Ishikawa (cell line): ENCODE measurements at regions not wholly inside any gene's neighbourhood (a gene's known extent, or its start where the extent isn't known, plus 50 kb on each side); places are given as distances from the start of the nearest gene placed in this dataset.

Experiments used
- CEBPB ChIP-seq: IDR thresholded peaks from 2 replicates; pipeline ENCODE4 v1.6.1; 2012
- CREB1 ChIP-seq: IDR thresholded peaks from 2 replicates; pipeline ENCODE4 v1.6.1; 2012; ENCODE audit warnings: low read depth
- EGR1 ChIP-seq: IDR thresholded peaks from 2 replicates; pipeline ENCODE4 v1.6.1; 2012
- EP300 ChIP-seq: IDR thresholded peaks from 2 replicates; pipeline ENCODE4 v1.6.1; 2012; ENCODE audit warnings: borderline replicate concordance
- FOXM1 ChIP-seq: IDR thresholded peaks from 2 replicates; pipeline ENCODE4 v1.6.1; 2012; ENCODE audit warnings: low read depth, borderline replicate concordance
- NFIC ChIP-seq: IDR thresholded peaks from 2 replicates; pipeline ENCODE4 v1.6.1; 2012
- RAD21 ChIP-seq: IDR thresholded peaks from 2 replicates; pipeline ENCODE4 v1.6.1; 2012; ENCODE audit warnings: low read depth
- TAF1 ChIP-seq: IDR thresholded peaks from 2 replicates; pipeline ENCODE4 v1.6.1; 2012; ENCODE audit warnings: low read depth, mild to moderate bottlenecking
- TCF12 ChIP-seq: IDR thresholded peaks from 2 replicates; pipeline ENCODE4 v1.6.1; 2012; ENCODE audit warnings: low read depth
- TEAD4 ChIP-seq: IDR thresholded peaks from 2 replicates; pipeline ENCODE4 v1.6.1; 2012
- YY1 ChIP-seq: IDR thresholded peaks from 2 replicates; pipeline ENCODE4 v1.6.1; 2012; ENCODE audit warnings: low read depth
- TF ChIP-seq, protein P1 (sequence below): IDR thresholded peaks from 2 replicates; pipeline ENCODE4 v1.6.1; 2012
- TF ChIP-seq, protein P2 (sequence below): IDR thresholded peaks from 2 replicates; pipeline ENCODE4 v1.6.1; 2012; ENCODE audit warnings: low read depth, mild to moderate bottlenecking
- TF ChIP-seq, protein P3 (sequence below): IDR thresholded peaks from 2 replicates; pipeline ENCODE4 v1.6.1; 2012

DNA sequence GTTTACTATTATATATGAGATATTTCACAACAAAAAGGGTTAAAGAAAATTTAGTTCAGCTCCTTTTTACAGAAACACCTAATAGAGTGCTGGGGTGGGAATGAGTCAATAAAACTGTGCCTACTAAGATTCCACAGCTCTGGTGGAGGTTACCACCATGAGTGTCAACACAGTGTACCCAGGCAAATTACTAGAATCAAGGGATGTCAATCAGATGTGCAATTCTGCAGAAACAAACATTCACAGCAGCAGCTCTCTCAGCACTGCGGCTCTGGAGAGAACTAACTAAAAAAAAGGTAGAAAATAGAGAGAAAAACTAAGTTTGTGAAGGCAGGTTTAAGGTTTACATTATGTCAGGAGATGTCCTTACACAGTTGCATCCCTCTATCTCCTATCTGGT, 1313.0 kb downstream of the MAT2B start:
- TF ChIP-seq, protein P1, sequence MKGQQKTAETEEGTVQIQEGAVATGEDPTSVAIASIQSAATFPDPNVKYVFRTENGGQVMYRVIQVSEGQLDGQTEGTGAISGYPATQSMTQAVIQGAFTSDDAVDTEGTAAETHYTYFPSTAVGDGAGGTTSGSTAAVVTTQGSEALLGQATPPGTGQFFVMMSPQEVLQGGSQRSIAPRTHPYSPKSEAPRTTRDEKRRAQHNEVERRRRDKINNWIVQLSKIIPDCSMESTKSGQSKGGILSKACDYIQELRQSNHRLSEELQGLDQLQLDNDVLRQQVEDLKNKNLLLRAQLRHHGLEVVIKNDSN: no peak
- TF ChIP-seq, protein P2, sequence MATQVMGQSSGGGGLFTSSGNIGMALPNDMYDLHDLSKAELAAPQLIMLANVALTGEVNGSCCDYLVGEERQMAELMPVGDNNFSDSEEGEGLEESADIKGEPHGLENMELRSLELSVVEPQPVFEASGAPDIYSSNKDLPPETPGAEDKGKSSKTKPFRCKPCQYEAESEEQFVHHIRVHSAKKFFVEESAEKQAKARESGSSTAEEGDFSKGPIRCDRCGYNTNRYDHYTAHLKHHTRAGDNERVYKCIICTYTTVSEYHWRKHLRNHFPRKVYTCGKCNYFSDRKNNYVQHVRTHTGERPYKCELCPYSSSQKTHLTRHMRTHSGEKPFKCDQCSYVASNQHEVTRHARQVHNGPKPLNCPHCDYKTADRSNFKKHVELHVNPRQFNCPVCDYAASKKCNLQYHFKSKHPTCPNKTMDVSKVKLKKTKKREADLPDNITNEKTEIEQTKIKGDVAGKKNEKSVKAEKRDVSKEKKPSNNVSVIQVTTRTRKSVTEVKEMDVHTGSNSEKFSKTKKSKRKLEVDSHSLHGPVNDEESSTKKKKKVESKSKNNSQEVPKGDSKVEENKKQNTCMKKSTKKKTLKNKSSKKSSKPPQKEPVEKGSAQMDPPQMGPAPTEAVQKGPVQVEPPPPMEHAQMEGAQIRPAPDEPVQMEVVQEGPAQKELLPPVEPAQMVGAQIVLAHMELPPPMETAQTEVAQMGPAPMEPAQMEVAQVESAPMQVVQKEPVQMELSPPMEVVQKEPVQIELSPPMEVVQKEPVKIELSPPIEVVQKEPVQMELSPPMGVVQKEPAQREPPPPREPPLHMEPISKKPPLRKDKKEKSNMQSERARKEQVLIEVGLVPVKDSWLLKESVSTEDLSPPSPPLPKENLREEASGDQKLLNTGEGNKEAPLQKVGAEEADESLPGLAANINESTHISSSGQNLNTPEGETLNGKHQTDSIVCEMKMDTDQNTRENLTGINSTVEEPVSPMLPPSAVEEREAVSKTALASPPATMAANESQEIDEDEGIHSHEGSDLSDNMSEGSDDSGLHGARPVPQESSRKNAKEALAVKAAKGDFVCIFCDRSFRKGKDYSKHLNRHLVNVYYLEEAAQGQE: no peak
- TF ChIP-seq, protein P3, sequence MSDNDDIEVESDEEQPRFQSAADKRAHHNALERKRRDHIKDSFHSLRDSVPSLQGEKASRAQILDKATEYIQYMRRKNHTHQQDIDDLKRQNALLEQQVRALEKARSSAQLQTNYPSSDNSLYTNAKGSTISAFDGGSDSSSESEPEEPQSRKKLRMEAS: no peak
- TF ChIP-seq NFIC: no peak
- TF ChIP-seq RAD21: no peak
- no peak for TF ChIP-seq TEAD4
- TF ChIP-seq YY1: no peak
- no peak for TF ChIP-seq EGR1
- no peak for TF ChIP-seq FOXM1
- TF ChIP-seq CEBPB: no peak
- TF ChIP-seq EP300: no peak
- no peak for TF ChIP-seq TCF12
- no peak for TF ChIP-seq CREB1
- TF ChIP-seq TAF1: no peak
